Gastrocnemius medialis (tissue), 4 donors: ENCODE measurements at regions not wholly inside any gene's neighbourhood (a gene's known extent, or its start where the extent isn't known, plus 50 kb on each side); places are given as distances from the start of the nearest gene placed in this dataset.

Experiments used
- ATAC-seq, 2 donors: fragments of 150-250 bp; one replicate each; pipeline ENCODE4 v1.9.1; 2016
- DNase-seq, 2 donors: peaks; one replicate each; pipeline ENCODE4 v3.0.0-alpha.2; 2019
- H3K27ac ChIP-seq, 4 donors: fragments of 200-600 bp; sonication (generic); 1 replicate in 1 of 4; 2 replicates in 3 of 4; pipeline ENCODE4 v1.5.1; 2016 to 2018; ENCODE audit warnings: mild to moderate bottlenecking in 2 of 4, moderate library complexity in 1 of 4
- H3K27me3 ChIP-seq, 3 donors: fragments of 200-600 bp; sonication (generic) in 2 of 3; 1 replicate in 1 of 3; 2 replicates in 2 of 3; pipeline versions ENCODE4 v1.5.1 to v1.6.0; 2016 to 2019; ENCODE audit warnings: mild to moderate bottlenecking in 1 of 3, moderate library complexity in 1 of 3
- H3K36me3 ChIP-seq, 2 donors: fragments of 200-600 bp; sonication (generic) in 1 of 2; one replicate each; pipeline ENCODE4 v1.5.1; 2017 to 2018
- H3K4me1 ChIP-seq, 2 donors: fragments of 200-600 bp; sonication (generic) in 1 of 2; one replicate each; pipeline ENCODE4 v1.5.1; 2016 to 2017; ENCODE audit warnings: mild to moderate bottlenecking in 2 of 2
- H3K4me3 ChIP-seq, 4 donors: fragments of 200-600 bp; sonication (generic) in 3 of 4; 1 replicate in 1 of 4; 2 replicates in 3 of 4; pipeline ENCODE4 v1.5.1; 2016 to 2019; ENCODE audit warnings: mild to moderate bottlenecking in 2 of 4
- H3K9me3 ChIP-seq, 3 donors: fragments of 200-600 bp; sonication (generic) in 2 of 3; 1 replicate in 1 of 3; 2 replicates in 2 of 3; pipeline ENCODE4 v1.5.1; 2016 to 2019
- POLR2A ChIP-seq, 2 donors: fragments of 450-650 bp; IDR thresholded peaks; one replicate each; pipeline ENCODE4 v1.6.1; 2017; ENCODE audit warnings: antibody characterized with exemption in 2 of 2, mild to moderate bottlenecking in 2 of 2, moderate library complexity in 2 of 2
- in situ Hi-C, 4 donors: fragments of 200-750 bp; cut with MboI; loops; one replicate each; pipeline versions ENCODE4 v1.15.0 to v1.8.0; 2017; ENCODE audit warnings: low sequenced_read_pairs in 4 of 4
- intact Hi-C: fragments of 100-400 bp; cut with DNase I; formaldehyde crosslinking; loops from one replicate; pipeline ENCODE4 v1.15.1; 2023; ENCODE audit warnings: low total_unique reads
- TF ChIP-seq, protein P1 (sequence below), 5 experiments: fragments of 450-650 bp in 3 of 5; fragments of 200-600 bp in 2 of 5; sonication (generic) in 2 of 5; IDR thresholded peaks in 4 of 5; conservative IDR thresholded peaks in 1 of 5; 1 replicate in 4 of 5; 2 replicates in 1 of 5; pipeline ENCODE4 v1.5.1; 2016 to 2019; ENCODE audit warnings: antibody characterized with exemption in 5 of 5, mild to moderate bottlenecking in 3 of 5, moderate library complexity in 3 of 5

DNA sequence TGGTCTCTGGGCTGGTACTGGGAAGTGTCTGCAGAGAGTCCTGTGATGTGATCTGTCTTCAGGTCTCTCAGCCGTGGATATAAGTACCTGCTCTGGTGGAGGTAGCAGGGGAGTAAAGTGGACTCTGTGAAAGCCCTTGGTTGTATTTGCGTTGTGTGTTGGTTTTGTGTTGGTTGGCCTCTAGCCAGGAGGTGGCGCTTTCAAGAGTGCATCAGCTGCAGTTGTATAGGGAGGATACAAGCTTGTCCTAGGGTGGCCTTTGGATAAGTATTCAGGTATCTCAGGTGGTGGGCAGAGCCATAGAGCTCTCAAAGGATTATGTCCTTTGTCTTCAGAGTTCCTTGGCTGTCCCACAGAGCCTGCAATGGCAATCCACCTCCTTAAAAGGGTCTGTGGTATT is 111.6 kb downstream of the MAGEB17 start:
- DNase-seq (no peak), ATAC-seq (no peak)
- intact Hi-C loops (no loop called here), in situ Hi-C loops (no loop called here)
- no peaks in the 10 kb centered on the region for H3K4me1 ChIP-seq
- H3K4me3 ChIP-seq = no peak overlapping the region
- no peaks in the 10 kb centered on the region for H3K9me3 ChIP-seq
- no peaks in the 10 kb centered on the region for H3K36me3 ChIP-seq
- no peak overlapping the region for H3K27ac ChIP-seq
- no peaks in the 10 kb centered on the region for H3K27me3 ChIP-seq
- no peak for TF ChIP-seq POLR2A (IDR thresholded peaks at IDR 0.05)
- TF ChIP-seq, protein P1, sequence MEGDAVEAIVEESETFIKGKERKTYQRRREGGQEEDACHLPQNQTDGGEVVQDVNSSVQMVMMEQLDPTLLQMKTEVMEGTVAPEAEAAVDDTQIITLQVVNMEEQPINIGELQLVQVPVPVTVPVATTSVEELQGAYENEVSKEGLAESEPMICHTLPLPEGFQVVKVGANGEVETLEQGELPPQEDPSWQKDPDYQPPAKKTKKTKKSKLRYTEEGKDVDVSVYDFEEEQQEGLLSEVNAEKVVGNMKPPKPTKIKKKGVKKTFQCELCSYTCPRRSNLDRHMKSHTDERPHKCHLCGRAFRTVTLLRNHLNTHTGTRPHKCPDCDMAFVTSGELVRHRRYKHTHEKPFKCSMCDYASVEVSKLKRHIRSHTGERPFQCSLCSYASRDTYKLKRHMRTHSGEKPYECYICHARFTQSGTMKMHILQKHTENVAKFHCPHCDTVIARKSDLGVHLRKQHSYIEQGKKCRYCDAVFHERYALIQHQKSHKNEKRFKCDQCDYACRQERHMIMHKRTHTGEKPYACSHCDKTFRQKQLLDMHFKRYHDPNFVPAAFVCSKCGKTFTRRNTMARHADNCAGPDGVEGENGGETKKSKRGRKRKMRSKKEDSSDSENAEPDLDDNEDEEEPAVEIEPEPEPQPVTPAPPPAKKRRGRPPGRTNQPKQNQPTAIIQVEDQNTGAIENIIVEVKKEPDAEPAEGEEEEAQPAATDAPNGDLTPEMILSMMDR (IDR thresholded peaks at IDR 0.05 in 4 of 5, conservative IDR thresholded peaks at IDR 0.05 in 1 of 5) = no peak

DNA sequence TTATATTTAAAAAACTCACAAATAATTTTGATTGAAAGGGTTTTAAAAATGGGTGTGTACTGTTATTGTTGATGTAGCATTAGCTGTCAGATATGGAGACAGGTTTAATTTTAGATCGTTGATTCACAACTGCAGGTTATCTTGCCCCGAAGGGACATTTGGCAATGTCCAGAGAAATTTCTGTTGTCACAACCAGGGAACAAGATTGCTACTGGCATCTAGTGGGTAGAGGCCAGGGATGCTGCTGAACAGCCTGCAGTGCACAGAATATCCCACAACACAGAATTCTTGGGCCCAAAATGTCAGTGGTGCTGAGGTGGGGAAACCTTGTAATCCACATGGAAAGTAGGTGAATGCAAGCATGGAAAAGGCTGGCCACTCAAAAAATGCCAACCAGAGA is 114.9 kb downstream of the MAGEB17 start:
- intact Hi-C loops = no loop called here
- Histone ChIP-seq H3K27me3 (no peaks in the 10 kb centered on the region), H3K36me3 (no peaks in the 10 kb centered on the region), H3K9me3 (no peaks in the 10 kb centered on the region), H3K4me1 (no peaks in the 10 kb centered on the region), H3K4me3 (no peak overlapping the region), H3K27ac (no peak overlapping the region)
- no peak for TF ChIP-seq POLR2A (IDR thresholded peaks at IDR 0.05)
- TF ChIP-seq, protein P1 (IDR thresholded peaks at IDR 0.05 in 4 of 5, conservative IDR thresholded peaks at IDR 0.05 in 1 of 5) = no peak
- DNase-seq (no peak), ATAC-seq (no peak)
- in situ Hi-C loops = no loop called here

DNA sequence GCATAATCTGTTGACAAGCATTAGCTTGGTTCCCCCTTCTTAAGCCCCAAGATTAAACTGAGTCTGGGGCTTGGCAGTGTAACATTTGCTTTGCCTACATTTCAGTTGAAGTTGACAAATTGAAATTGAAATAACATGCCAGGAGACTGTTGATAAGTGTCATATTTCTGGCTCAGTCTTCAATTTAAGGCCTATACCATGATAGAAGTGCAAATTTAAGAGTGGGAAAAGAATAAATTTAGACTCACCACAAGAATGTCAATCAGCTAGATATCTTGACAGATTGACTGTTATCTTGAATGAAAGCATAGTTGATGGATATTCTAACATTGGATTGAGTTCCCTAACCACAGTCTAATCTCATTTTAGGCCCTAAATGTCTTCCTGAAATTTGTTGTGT is 117.6 kb downstream of the MAGEB17 start:
- no peak overlapping the region for H3K4me3 ChIP-seq
- H3K27ac ChIP-seq = no peak overlapping the region
- H3K27me3 ChIP-seq = no peaks in the 10 kb centered on the region
- H3K36me3 ChIP-seq = no peaks in the 10 kb centered on the region
- in situ Hi-C loops = no loop called here
- no peak for ATAC-seq
- no peaks in the 10 kb centered on the region for H3K9me3 ChIP-seq
- no peak for TF ChIP-seq POLR2A (IDR thresholded peaks at IDR 0.05)
- TF ChIP-seq, protein P1 (IDR thresholded peaks at IDR 0.05 in 4 of 5, conservative IDR thresholded peaks at IDR 0.05 in 1 of 5) = no peak
- no peak for DNase-seq
- no peaks in the 10 kb centered on the region for H3K4me1 ChIP-seq
- intact Hi-C loops = no loop called here

DNA sequence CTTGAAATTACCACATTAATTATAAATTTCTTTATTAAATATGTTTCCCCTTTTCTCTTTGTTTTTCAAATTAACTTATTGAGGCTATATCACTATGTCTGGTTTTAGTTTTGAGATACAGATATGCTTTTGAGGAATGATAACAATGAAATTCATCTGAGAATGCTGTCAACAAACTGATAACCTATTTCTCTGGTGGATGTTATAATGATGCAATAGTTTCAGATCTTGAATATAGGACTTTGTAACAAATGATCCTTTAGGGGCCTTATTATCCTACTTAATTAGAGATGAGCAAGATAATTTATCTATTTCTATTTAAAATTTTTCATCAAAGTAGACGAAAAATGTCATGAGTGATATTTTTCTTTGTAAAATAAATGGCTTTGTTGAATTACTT is 123.7 kb downstream of the MAGEB17 start:
- no peaks in the 10 kb centered on the region for H3K36me3 ChIP-seq
- no peaks in the 10 kb centered on the region for H3K27me3 ChIP-seq
- in situ Hi-C loops (no loop called here), intact Hi-C loops (no loop called here)
- no peak for TF ChIP-seq POLR2A (IDR thresholded peaks at IDR 0.05)
- TF ChIP-seq, protein P1 (IDR thresholded peaks at IDR 0.05 in 4 of 5, conservative IDR thresholded peaks at IDR 0.05 in 1 of 5) = no peak
- DNase-seq (no peak), ATAC-seq (no peak)
- H3K4me3 ChIP-seq = no peak overlapping the region
- H3K4me1 ChIP-seq = no peaks in the 10 kb centered on the region
- no peaks in the 10 kb centered on the region for H3K9me3 ChIP-seq
- no peak overlapping the region for H3K27ac ChIP-seq

DNA sequence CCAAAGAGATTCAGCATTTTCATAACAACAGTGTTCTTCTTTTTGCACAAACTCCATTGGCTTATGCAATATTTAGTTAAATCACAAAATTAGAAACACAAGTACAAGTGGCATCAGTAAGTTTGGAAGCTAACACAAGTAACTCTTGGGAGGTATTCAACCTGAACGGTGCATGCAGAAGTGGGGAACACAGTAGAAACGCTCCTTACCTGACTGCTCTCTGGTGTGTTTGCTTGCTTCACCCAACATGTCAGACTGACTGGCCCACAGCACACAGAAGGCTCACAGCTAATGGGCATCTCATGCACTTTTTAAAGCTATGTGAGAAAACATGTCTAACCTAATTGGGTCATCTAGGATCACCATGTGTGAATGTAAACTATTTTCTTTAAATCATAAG is 133.6 kb downstream of the MAGEB17 start:
- no peaks in the 10 kb centered on the region for H3K36me3 ChIP-seq
- DNase-seq = no peak
- in situ Hi-C loops (no loop called here), intact Hi-C loops (no loop called here)
- H3K4me1 ChIP-seq = no peaks in the 10 kb centered on the region
- H3K9me3 ChIP-seq = no peaks in the 10 kb centered on the region
- no peak overlapping the region for H3K27ac ChIP-seq
- no peak for TF ChIP-seq POLR2A (IDR thresholded peaks at IDR 0.05)
- TF ChIP-seq, protein P1 (IDR thresholded peaks at IDR 0.05 in 4 of 5, conservative IDR thresholded peaks at IDR 0.05 in 1 of 5) = no peak
- no peak overlapping the region for H3K4me3 ChIP-seq
- ATAC-seq = no peak
- H3K27me3 ChIP-seq = no peaks in the 10 kb centered on the region
